ENCODE measurements at regions not wholly inside any gene's neighbourhood (a gene's known extent, or its start where the extent isn't known, plus 50 kb on each side); places are given as distances from the start of the nearest gene placed in this dataset.

DNA sequence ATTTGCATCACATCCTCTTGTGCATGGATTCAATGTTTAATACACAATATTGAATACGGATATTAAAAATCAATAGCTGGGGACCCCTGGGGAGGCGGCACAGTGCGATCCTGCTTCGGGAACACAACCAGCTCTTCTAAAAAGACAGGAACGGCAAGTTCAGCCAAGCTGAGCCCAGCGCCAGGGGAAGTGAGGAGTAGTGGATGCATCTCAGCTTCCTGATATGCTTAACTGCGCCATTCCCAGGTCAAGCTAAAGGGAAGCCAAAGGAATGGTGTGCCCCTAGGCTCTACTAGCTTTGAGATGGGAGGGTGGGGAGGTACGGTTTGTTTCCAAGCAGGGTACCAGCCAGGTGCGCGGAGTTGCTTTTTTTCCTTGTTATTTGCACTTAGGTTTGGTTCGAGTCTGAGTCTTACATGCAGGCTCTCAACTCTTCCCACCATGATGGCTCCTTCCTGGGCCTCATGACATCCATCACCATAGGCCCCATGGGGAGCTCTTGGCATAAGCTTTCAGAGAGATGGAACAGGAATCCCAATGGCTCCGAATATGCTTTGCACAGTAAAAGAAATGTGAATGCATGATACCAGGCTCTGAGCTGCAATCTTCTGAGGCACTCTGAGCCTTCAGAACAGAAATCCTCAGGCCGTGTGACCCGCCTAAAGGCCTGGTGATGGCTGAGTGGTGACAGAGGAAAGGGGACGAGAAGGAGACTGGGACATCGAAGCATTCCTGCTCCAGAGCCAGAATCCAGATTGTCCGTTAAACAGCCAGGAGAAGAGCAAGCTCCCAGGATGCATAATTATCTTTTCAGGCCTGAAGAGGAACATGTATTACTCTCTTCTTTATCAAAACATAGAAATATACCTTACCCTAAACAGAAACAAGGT, 51.8 kb upstream of the BCOR start:
- Histone ChIP-seq H3K4me3 (ENCODE audit: insufficient read depth, low read length, poor library complexity, severe bottlenecking) (no peak overlapping the region), H2AFZ (ENCODE audit: low read depth, low read length, severe bottlenecking) (no peak overlapping the region), H3K4me2 (ENCODE audit: low read depth, low read length, poor library complexity, severe bottlenecking) (no peak overlapping the region), H3K9me2 (replicated peaks; ENCODE audit: insufficient read depth, low read length) (no peaks in the 10 kb centered on the region), H4K20me1 (ENCODE audit: low read depth, low read length) (no peaks in the 10 kb centered on the region), H3K36me3 (ENCODE audit: low read length) (no peaks in the 10 kb centered on the region), H3K9me3 (ENCODE audit: insufficient read depth, low read length) (no peaks in the 10 kb centered on the region), H3K9ac (ENCODE audit: low read length) (no peak overlapping the region), H3K27ac (ENCODE audit: low read depth, low read length) (no peak overlapping the region), H3K79me2 (ENCODE audit: insufficient read depth, low read length) (no peaks in the 10 kb centered on the region), H3K27me3 (ENCODE audit: low read length) (no peaks in the 10 kb centered on the region), H3F3A (ENCODE audit: insufficient read depth) (no peaks in the 10 kb centered on the region)
- no peak for TF ChIP-seq EZH2phosphoT487 (conservative IDR thresholded peaks at IDR 0.05; ENCODE audit: low read length)
- TF ChIP-seq, protein P1, sequence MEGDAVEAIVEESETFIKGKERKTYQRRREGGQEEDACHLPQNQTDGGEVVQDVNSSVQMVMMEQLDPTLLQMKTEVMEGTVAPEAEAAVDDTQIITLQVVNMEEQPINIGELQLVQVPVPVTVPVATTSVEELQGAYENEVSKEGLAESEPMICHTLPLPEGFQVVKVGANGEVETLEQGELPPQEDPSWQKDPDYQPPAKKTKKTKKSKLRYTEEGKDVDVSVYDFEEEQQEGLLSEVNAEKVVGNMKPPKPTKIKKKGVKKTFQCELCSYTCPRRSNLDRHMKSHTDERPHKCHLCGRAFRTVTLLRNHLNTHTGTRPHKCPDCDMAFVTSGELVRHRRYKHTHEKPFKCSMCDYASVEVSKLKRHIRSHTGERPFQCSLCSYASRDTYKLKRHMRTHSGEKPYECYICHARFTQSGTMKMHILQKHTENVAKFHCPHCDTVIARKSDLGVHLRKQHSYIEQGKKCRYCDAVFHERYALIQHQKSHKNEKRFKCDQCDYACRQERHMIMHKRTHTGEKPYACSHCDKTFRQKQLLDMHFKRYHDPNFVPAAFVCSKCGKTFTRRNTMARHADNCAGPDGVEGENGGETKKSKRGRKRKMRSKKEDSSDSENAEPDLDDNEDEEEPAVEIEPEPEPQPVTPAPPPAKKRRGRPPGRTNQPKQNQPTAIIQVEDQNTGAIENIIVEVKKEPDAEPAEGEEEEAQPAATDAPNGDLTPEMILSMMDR (IDR thresholded peaks at IDR 0.05; ENCODE audit: insufficient read depth, low read length, poor library complexity, severe bottlenecking): no peak

DNA sequence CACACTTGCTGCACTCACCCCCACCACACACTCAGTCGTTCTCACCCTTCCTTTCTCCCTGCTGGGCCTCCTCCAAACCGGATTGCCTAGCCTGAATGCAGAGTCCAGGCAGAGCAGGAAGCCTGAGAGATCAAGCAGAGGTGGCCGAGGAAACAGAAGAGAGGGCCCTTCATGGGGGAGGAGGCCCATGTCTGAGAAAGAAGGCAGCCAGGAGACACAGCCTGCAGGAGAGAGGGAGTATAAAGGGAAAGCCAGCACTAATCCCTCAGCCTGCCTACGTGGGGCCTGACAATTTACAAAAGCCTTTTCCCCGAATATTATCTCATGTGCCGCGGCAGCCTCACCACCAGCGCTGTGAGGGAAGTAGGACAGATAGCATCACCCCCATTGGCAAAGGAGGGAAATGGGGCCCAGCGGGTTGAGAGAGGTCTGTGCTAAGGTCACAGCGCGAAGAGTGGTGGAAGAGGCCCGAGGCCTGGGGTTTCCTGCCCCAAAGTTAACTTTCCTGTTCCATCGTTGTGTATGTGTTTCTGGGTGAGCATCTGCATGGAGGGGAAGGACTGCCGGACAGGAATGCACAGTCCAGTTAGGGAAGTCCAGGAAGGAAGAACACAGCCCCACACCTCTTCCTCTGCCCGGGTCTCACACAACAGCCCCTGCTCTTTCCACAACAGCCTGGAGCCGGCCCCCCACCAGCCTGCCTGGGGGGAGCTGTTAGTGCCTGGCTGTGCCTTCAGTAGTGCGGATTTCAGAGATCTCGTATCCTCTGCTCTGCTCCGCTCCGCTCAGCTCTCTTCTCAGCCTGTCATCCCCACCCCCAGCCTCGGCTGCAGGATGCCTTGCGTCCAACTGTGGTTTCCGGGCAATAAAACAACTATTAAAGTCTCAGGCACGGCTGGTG, 50.9 kb upstream of the BCOR start:
- H3K9ac ChIP-seq (ENCODE audit: low read length): no peak overlapping the region
- H3K4me3 ChIP-seq (ENCODE audit: insufficient read depth, low read length, poor library complexity, severe bottlenecking): no peak overlapping the region
- no peaks in the 10 kb centered on the region for H3F3A ChIP-seq (ENCODE audit: insufficient read depth)
- H3K27me3 ChIP-seq (ENCODE audit: low read length): no peaks in the 10 kb centered on the region
- no peak overlapping the region for H3K27ac ChIP-seq (ENCODE audit: low read depth, low read length)
- H3K4me2 ChIP-seq (ENCODE audit: low read depth, low read length, poor library complexity, severe bottlenecking): no peak overlapping the region
- no peaks in the 10 kb centered on the region for H3K9me3 ChIP-seq (ENCODE audit: insufficient read depth, low read length)
- H3K36me3 ChIP-seq (ENCODE audit: low read length): no peaks in the 10 kb centered on the region
- TF ChIP-seq, protein P1 (IDR thresholded peaks at IDR 0.05; ENCODE audit: insufficient read depth, low read length, poor library complexity, severe bottlenecking): no peak
- TF ChIP-seq EZH2phosphoT487 (conservative IDR thresholded peaks at IDR 0.05; ENCODE audit: low read length): no peak
- H2AFZ ChIP-seq (ENCODE audit: low read depth, low read length, severe bottlenecking): no peak overlapping the region
- no peaks in the 10 kb centered on the region for H4K20me1 ChIP-seq (ENCODE audit: low read depth, low read length)
- no peaks in the 10 kb centered on the region for H3K9me2 ChIP-seq (replicated peaks; ENCODE audit: insufficient read depth, low read length)
- H3K79me2 ChIP-seq (ENCODE audit: insufficient read depth, low read length): no peaks in the 10 kb centered on the region

DNA sequence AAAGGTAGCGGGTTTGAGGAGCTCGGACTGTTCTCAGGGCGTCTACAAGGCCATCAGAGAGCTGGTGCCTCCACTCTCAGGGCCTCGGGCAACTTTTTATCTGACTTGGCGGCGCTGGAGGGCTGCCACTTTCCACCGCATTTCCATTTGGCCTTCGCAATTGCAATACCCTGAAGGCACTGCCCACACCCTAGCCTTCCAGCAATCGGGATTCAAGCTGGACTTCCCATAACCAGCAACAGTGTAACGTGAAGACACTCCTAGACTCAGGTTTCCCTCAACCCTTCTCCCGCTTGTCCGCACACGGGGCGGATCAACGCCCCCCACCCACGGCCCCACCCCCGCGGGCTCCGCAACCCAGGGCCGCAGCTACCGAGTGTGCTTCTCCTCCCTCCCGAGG, 50.2 kb upstream of the BCOR start:
- H3K27me3 ChIP-seq (ENCODE audit: low read length): no peaks in the 10 kb centered on the region
- TF ChIP-seq, protein P1 (IDR thresholded peaks at IDR 0.05; ENCODE audit: insufficient read depth, low read length, poor library complexity, severe bottlenecking): no peak
- TF ChIP-seq EZH2phosphoT487 (conservative IDR thresholded peaks at IDR 0.05; ENCODE audit: low read length): no peak
- no peak overlapping the region for H3K4me3 ChIP-seq (ENCODE audit: insufficient read depth, low read length, poor library complexity, severe bottlenecking)
- H3K79me2 ChIP-seq (ENCODE audit: insufficient read depth, low read length): no peaks in the 10 kb centered on the region
- H3K9ac ChIP-seq (ENCODE audit: low read length): no peak overlapping the region
- no peak overlapping the region for H3K27ac ChIP-seq (ENCODE audit: low read depth, low read length)
- no peaks in the 10 kb centered on the region for H3K36me3 ChIP-seq (ENCODE audit: low read length)
- no peaks in the 10 kb centered on the region for H3F3A ChIP-seq (ENCODE audit: insufficient read depth)
- no peaks in the 10 kb centered on the region for H3K9me3 ChIP-seq (ENCODE audit: insufficient read depth, low read length)
- H3K9me2 ChIP-seq (replicated peaks; ENCODE audit: insufficient read depth, low read length): no peaks in the 10 kb centered on the region
- H2AFZ ChIP-seq (ENCODE audit: low read depth, low read length, severe bottlenecking): no peak overlapping the region
- no peaks in the 10 kb centered on the region for H4K20me1 ChIP-seq (ENCODE audit: low read depth, low read length)
- H3K4me2 ChIP-seq (ENCODE audit: low read depth, low read length, poor library complexity, severe bottlenecking): no peak overlapping the region

Measured in SU-DHL-6 (cell line).